K562 (cell line): ENCODE measurements at regions not wholly inside any gene's neighbourhood (a gene's known extent, or its start where the extent isn't known, plus 50 kb on each side); places are given as distances from the start of the nearest gene placed in this dataset.

Source experiments
- CEBPG ChIP-seq, 3 experiments: fragments of 200-800 bp in 1 of 3; sonication (Bioruptor generic) in 1 of 3; sonication (generic) in 1 of 3; formaldehyde crosslinking in 1 of 3; IDR thresholded peaks in 2 of 3; conservative IDR thresholded peaks in 1 of 3; 2 replicates each; pipeline versions ENCODE4 v1.6.1 to v1.8.0; 2016 to 2022; ENCODE audit warnings: missing compliant biosample characterization in 2 of 3, missing genetic modification characterization in 2 of 3, mild to moderate bottlenecking in 1 of 3, missing genetic modification reagents in 1 of 3
- CREB1 ChIP-seq, 2 experiments: sonication (generic) in 1 of 2; formaldehyde crosslinking in 1 of 2; IDR thresholded peaks; 2 replicates each; pipeline versions ENCODE4 v1.6.1 to v1.8.0; 2012 to 2022; ENCODE audit warnings: inconsistent platforms in 1 of 2, mild to moderate bottlenecking in 1 of 2, missing genetic modification reagents in 1 of 2, moderate library complexity in 1 of 2
- ELF4 ChIP-seq: fragments of 450-650 bp; formaldehyde crosslinking; IDR thresholded peaks from 2 replicates; pipeline ENCODE4 v1.4.0; 2022; ENCODE audit warnings: missing genetic modification characterization
- NBN ChIP-seq: fragments of 450-650 bp; IDR thresholded peaks from 2 replicates; pipeline ENCODE4 v1.6.1; 2016; ENCODE audit warnings: low read depth, mild to moderate bottlenecking
- NR4A1 ChIP-seq, 2 experiments: fragments of 250-450 bp in 1 of 2; fragments of 450-650 bp in 1 of 2; sonication (Bioruptor Pico) in 1 of 2; IDR thresholded peaks; 2 replicates each; pipeline versions ENCODE4 v1.4.0 to v1.6.1; 2016 to 2020; ENCODE audit warnings: mild to moderate bottlenecking in 2 of 2, missing compliant biosample characterization in 1 of 2, missing genetic modification characterization in 1 of 2, moderate library complexity in 1 of 2
- POLR2A ChIP-seq: fragments of 450-650 bp; conservative IDR thresholded peaks from 2 replicates; pipeline ENCODE4 v1.6.1; 2016
- POLR2AphosphoS2 ChIP-seq: IDR thresholded peaks from 2 replicates; pipeline ENCODE4 v1.6.1; 2012; ENCODE audit warnings: low read length, improper control_type of control experiment
- ZNF239 ChIP-seq: fragments of 250-450 bp; sonication (Bioruptor Pico); IDR thresholded peaks from 2 replicates; pipeline ENCODE4 v1.4.0; 2020; ENCODE audit warnings: mild to moderate bottlenecking
- ZNF263 ChIP-seq: sonication (generic); formaldehyde crosslinking; IDR thresholded peaks from 2 replicates; pipeline ENCODE4 v1.8.0; 2022; ENCODE audit warnings: mild to moderate bottlenecking, missing genetic modification reagents, borderline replicate concordance
- TF ChIP-seq, protein P1 (sequence below), 2 experiments: fragments of 450-650 bp in 1 of 2; sonication (generic) in 1 of 2; formaldehyde crosslinking; conservative IDR thresholded peaks; 2 replicates each; pipeline versions ENCODE4 v1.4.0 to v1.8.1; 2020 to 2022; ENCODE audit warnings: mild to moderate bottlenecking in 1 of 2, missing genetic modification reagents in 1 of 2
- TF ChIP-seq, protein P2 (sequence below), 2 experiments: fragments of 450-650 bp in 1 of 2; sonication (generic) in 1 of 2; formaldehyde crosslinking in 1 of 2; IDR thresholded peaks; 2 replicates each; pipeline versions ENCODE4 v1.7.1 to v1.9.0; 2016 to 2022; ENCODE audit warnings: inconsistent platforms in 1 of 2, mild to moderate bottlenecking in 1 of 2, missing genetic modification reagents in 1 of 2
- TF ChIP-seq, protein P3 (sequence below), 2 experiments: fragments of 450-650 bp; formaldehyde crosslinking in 1 of 2; IDR thresholded peaks; 2 replicates each; pipeline versions ENCODE4 v1.4.0 to v1.6.1; 2014 to 2020; ENCODE audit warnings: mild to moderate bottlenecking in 2 of 2, borderline replicate concordance in 1 of 2, low read depth in 1 of 2

DNA sequence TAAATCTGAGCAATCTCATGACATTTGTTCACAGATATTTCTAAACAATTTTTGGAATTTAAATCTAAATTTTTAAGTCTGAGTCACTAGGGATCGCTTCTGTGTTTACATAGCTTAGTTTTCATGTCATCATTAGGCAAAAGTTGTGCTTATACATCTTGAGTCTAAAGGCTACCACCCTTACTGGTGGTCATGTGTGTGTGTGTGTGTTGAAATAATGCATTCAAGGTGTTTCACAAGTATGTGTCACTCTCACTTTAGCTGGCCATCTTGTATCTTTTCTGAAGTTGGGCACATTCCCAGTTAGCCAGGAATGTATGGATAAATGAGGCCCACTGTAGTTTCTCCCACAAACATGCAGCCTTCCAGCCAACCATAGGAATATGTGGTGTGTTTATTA lies 1162.5 kb upstream of the PRMT6 start:
- TF ChIP-seq NBN (no peak), CREB1 (IDR thresholded peaks at IDR 0.05) (no peak), CREB1 (CRISPR knock-in tag; IDR thresholded peaks at IDR 0.05) (no peak), ZNF239 (CRISPR knock-in tag) (no peak), POLR2AphosphoS2 (no peak), ELF4 (CRISPR knock-in tag) (no peak), POLR2A (no peak), NR4A1 (CRISPR knock-in tag; IDR thresholded peaks at IDR 0.05) (no peak), NR4A1 (tag; IDR thresholded peaks at IDR 0.05) (no peak), CEBPG (CRISPR knock-in tag; IDR thresholded peaks at IDR 0.05) (no peak), CEBPG (tag; conservative IDR thresholded peaks at IDR 0.05 in 1 of 2, IDR thresholded peaks at IDR 0.05 in 1 of 2) (no peak), ZNF263 (CRISPR knock-in tag) (no peak)
- TF ChIP-seq, protein P1, sequence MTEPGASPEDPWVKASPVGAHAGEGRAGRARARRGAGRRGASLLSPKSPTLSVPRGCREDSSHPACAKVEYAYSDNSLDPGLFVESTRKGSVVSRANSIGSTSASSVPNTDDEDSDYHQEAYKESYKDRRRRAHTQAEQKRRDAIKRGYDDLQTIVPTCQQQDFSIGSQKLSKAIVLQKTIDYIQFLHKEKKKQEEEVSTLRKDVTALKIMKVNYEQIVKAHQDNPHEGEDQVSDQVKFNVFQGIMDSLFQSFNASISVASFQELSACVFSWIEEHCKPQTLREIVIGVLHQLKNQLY (CRISPR knock-in tag; conservative IDR thresholded peaks at IDR 0.05), result no peak
- TF ChIP-seq, protein P2, sequence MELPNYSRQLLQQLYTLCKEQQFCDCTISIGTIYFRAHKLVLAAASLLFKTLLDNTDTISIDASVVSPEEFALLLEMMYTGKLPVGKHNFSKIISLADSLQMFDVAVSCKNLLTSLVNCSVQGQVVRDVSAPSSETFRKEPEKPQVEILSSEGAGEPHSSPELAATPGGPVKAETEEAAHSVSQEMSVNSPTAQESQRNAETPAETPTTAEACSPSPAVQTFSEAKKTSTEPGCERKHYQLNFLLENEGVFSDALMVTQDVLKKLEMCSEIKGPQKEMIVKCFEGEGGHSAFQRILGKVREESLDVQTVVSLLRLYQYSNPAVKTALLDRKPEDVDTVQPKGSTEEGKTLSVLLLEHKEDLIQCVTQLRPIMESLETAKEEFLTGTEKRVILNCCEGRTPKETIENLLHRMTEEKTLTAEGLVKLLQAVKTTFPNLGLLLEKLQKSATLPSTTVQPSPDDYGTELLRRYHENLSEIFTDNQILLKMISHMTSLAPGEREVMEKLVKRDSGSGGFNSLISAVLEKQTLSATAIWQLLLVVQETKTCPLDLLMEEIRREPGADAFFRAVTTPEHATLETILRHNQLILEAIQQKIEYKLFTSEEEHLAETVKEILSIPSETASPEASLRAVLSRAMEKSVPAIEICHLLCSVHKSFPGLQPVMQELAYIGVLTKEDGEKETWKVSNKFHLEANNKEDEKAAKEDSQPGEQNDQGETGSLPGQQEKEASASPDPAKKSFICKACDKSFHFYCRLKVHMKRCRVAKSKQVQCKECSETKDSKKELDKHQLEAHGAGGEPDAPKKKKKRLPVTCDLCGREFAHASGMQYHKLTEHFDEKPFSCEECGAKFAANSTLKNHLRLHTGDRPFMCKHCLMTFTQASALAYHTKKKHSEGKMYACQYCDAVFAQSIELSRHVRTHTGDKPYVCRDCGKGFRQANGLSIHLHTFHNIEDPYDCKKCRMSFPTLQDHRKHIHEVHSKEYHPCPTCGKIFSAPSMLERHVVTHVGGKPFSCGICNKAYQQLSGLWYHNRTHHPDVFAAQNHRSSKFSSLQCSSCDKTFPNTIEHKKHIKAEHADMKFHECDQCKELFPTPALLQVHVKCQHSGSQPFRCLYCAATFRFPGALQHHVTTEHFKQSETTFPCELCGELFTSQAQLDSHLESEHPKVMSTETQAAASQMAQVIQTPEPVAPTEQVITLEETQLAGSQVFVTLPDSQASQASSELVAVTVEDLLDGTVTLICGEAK (IDR thresholded peaks at IDR 0.05), result no peak
- TF ChIP-seq, protein P2 (CRISPR knock-in tag; IDR thresholded peaks at IDR 0.05), result no peak
- TF ChIP-seq, protein P3, sequence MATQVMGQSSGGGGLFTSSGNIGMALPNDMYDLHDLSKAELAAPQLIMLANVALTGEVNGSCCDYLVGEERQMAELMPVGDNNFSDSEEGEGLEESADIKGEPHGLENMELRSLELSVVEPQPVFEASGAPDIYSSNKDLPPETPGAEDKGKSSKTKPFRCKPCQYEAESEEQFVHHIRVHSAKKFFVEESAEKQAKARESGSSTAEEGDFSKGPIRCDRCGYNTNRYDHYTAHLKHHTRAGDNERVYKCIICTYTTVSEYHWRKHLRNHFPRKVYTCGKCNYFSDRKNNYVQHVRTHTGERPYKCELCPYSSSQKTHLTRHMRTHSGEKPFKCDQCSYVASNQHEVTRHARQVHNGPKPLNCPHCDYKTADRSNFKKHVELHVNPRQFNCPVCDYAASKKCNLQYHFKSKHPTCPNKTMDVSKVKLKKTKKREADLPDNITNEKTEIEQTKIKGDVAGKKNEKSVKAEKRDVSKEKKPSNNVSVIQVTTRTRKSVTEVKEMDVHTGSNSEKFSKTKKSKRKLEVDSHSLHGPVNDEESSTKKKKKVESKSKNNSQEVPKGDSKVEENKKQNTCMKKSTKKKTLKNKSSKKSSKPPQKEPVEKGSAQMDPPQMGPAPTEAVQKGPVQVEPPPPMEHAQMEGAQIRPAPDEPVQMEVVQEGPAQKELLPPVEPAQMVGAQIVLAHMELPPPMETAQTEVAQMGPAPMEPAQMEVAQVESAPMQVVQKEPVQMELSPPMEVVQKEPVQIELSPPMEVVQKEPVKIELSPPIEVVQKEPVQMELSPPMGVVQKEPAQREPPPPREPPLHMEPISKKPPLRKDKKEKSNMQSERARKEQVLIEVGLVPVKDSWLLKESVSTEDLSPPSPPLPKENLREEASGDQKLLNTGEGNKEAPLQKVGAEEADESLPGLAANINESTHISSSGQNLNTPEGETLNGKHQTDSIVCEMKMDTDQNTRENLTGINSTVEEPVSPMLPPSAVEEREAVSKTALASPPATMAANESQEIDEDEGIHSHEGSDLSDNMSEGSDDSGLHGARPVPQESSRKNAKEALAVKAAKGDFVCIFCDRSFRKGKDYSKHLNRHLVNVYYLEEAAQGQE (IDR thresholded peaks at IDR 0.05; ENCODE audit: borderline replicate concordance), result no peak
- TF ChIP-seq, protein P3 (CRISPR knock-in tag; IDR thresholded peaks at IDR 0.05; ENCODE audit: low read depth), result no peak
